Osteoblast (primary cell): ENCODE measurements at regions not wholly inside any gene's neighbourhood (a gene's known extent, or its start where the extent isn't known, plus 50 kb on each side); places are given as distances from the start of the nearest gene placed in this dataset.

Experiments used
- DNase-seq: peaks from one replicate; pipeline ENCODE4 v3.0.0; 2011; ENCODE audit warnings: low spot score, mixed read lengths; ENCODE audit not compliant: insufficient read length; ENCODE audit errors: missing footprints
- H2AFZ ChIP-seq: 2 replicates; pipeline ENCODE4 v1.6.0; 2011; ENCODE audit warnings: mild to moderate bottlenecking, low read length
- H3K27ac ChIP-seq: 2 replicates; pipeline ENCODE4 v1.5.1; 2011; ENCODE audit warnings: mild to moderate bottlenecking, low read depth, low read length, moderate library complexity
- H3K27me3 ChIP-seq: 2 replicates; pipeline ENCODE4 v1.6.0; 2012; ENCODE audit warnings: mild to moderate bottlenecking, control low read depth, inconsistent platforms, low read length, moderate library complexity; ENCODE audit not compliant: insufficient read depth
- H3K36me3 ChIP-seq: 2 replicates; pipeline ENCODE4 v1.5.1; 2011; ENCODE audit warnings: mild to moderate bottlenecking, low read length, control low read depth, moderate library complexity; ENCODE audit not compliant: insufficient read depth
- H3K4me1 ChIP-seq: 2 replicates; pipeline ENCODE4 v1.5.1; 2011; ENCODE audit warnings: mild to moderate bottlenecking, low read length, control low read depth, moderate library complexity; ENCODE audit not compliant: insufficient read depth
- H3K4me2 ChIP-seq: 2 replicates; pipeline ENCODE4 v1.6.0; 2011; ENCODE audit warnings: mild to moderate bottlenecking, low read length; ENCODE audit not compliant: insufficient read depth
- H3K4me3 ChIP-seq: fragments of 200-600 bp; sonication (generic); 3 replicates; pipeline ENCODE4 v1.5.1; 2012; ENCODE audit warnings: mild to moderate bottlenecking, low read length, inconsistent platforms; ENCODE audit not compliant: insufficient read depth
- H3K79me2 ChIP-seq: 2 replicates; pipeline ENCODE4 v1.6.0; 2012; ENCODE audit warnings: mild to moderate bottlenecking, low read length, control low read depth, inconsistent platforms; ENCODE audit not compliant: insufficient read depth
- H3K9me3 ChIP-seq: 2 replicates; pipeline ENCODE4 v1.5.1; 2011; ENCODE audit warnings: low read depth, low read length, control low read depth
- H4K20me1 ChIP-seq: 2 replicates; pipeline ENCODE4 v1.6.0; 2012; ENCODE audit warnings: mild to moderate bottlenecking, low read length, control low read depth; ENCODE audit not compliant: insufficient read depth
- CTCF ChIP-seq: IDR thresholded peaks from 2 replicates; pipeline ENCODE4 v1.5.1; 2011; ENCODE audit warnings: mild to moderate bottlenecking, low read depth, low read length, moderate library complexity; ENCODE audit errors: extremely low read depth

GRCh38 chr4:38411981-38412536, 251.9 kb upstream of the KLF3 start:
- H3K27ac ChIP-seq = no peak overlapping the region
- no peak overlapping the region for H3K4me3 ChIP-seq
- no peaks in the 10 kb centered on the region for H3K79me2 ChIP-seq
- H2AFZ ChIP-seq = no peak overlapping the region
- DNase-seq = no peak
- no peak for TF ChIP-seq CTCF
- no peaks in the 10 kb centered on the region for H3K4me1 ChIP-seq
- no peaks in the 10 kb centered on the region for H4K20me1 ChIP-seq
- H3K9me3 ChIP-seq = no peaks in the 10 kb centered on the region
- H3K27me3 ChIP-seq = peaks cover 3% of the 10 kb centered on the region
- no peak overlapping the region for H3K4me2 ChIP-seq
- no peaks in the 10 kb centered on the region for H3K36me3 ChIP-seq

- Histone ChIP-seq H3K9me3 (no peaks in the 10 kb centered on the region), H3K27ac (no peak overlapping the region), H3K4me2 (no peak overlapping the region), H3K27me3 (peaks cover 3% of the 10 kb centered on the region), H3K79me2 (no peaks in the 10 kb centered on the region), H4K20me1 (no peaks in the 10 kb centered on the region), H3K4me3 (no peak overlapping the region), H2AFZ (no peak overlapping the region), H3K36me3 (no peaks in the 10 kb centered on the region), H3K4me1 (no peaks in the 10 kb centered on the region)
- DNase-seq = no peak
- TF ChIP-seq CTCF = no peak
These were observed 250.3 kb upstream of the KLF3 start for GRCh38 chr4:38413524-38414341.

- H3K36me3 ChIP-seq = no peaks in the 10 kb centered on the region
- no peaks in the 10 kb centered on the region for H4K20me1 ChIP-seq
- no peak overlapping the region for H3K4me3 ChIP-seq
- H3K9me3 ChIP-seq = no peaks in the 10 kb centered on the region
- H3K27ac ChIP-seq = no peak overlapping the region
- no peaks in the 10 kb centered on the region for H3K4me1 ChIP-seq
- DNase-seq = no peak
- H3K4me2 ChIP-seq = no peak overlapping the region
- TF ChIP-seq CTCF = no peak
- no peak overlapping the region for H2AFZ ChIP-seq
- no peaks in the 10 kb centered on the region for H3K79me2 ChIP-seq
- H3K27me3 ChIP-seq = peaks cover 3% of the 10 kb centered on the region
These were observed 249.6 kb upstream of the KLF3 start for GRCh38 chr4:38414410-38414809.

- Histone ChIP-seq H4K20me1 (no peaks in the 10 kb centered on the region), H3K4me2 (no peak overlapping the region), H3K79me2 (no peaks in the 10 kb centered on the region), H3K4me3 (no peak overlapping the region), H3K27ac (no peak overlapping the region), H3K27me3 (peaks cover 3% of the 10 kb centered on the region), H3K9me3 (no peaks in the 10 kb centered on the region), H2AFZ (no peak overlapping the region), H3K36me3 (no peaks in the 10 kb centered on the region), H3K4me1 (no peaks in the 10 kb centered on the region)
- no peak for DNase-seq
- TF ChIP-seq CTCF = no peak
These were observed 248.3 kb upstream of the KLF3 start for GRCh38 chr4:38415682-38416081.
